PC-3 (cell line): ENCODE measurements at regions not wholly inside any gene's neighbourhood (a gene's known extent, or its start where the extent isn't known, plus 50 kb on each side); places are given as distances from the start of the nearest gene placed in this dataset.

Experiments used
- EZH2 ChIP-seq: fragments of 300-600 bp; sonication (generic); IDR thresholded peaks from one replicate; pipeline ENCODE4 v1.6.1; 2017; ENCODE audit warnings: antibody characterized with exemption, mild to moderate bottlenecking, low read length; ENCODE audit not compliant: unreplicated experiment
- TF ChIP-seq, protein P1 (sequence below): fragments of 300-600 bp; sonication (generic); conservative IDR thresholded peaks from 2 replicates; pipeline ENCODE4 v1.5.1; 2017; ENCODE audit warnings: antibody characterized with exemption, low read depth, mild to moderate bottlenecking, low read length

DNA sequence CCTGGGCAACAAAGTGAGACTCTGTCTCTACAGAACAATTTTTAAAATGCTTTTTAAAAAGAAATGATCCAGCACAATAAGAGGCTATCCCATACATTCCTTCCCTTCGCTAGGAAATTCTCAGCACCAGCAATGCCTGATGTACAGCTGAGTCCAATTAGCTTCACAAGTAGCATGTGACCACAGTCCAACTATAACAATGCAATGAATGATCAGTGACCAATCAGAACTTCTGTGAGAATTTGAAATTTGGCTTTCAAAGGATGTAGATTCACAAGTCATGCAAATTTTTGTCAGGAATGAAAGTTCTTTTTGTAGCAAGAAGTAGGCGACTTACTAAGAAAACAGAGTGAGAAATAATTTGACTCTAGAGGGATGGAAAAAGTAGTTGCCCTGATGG is 278.5 kb upstream of the UGT8 start:
- TF ChIP-seq, protein P1, sequence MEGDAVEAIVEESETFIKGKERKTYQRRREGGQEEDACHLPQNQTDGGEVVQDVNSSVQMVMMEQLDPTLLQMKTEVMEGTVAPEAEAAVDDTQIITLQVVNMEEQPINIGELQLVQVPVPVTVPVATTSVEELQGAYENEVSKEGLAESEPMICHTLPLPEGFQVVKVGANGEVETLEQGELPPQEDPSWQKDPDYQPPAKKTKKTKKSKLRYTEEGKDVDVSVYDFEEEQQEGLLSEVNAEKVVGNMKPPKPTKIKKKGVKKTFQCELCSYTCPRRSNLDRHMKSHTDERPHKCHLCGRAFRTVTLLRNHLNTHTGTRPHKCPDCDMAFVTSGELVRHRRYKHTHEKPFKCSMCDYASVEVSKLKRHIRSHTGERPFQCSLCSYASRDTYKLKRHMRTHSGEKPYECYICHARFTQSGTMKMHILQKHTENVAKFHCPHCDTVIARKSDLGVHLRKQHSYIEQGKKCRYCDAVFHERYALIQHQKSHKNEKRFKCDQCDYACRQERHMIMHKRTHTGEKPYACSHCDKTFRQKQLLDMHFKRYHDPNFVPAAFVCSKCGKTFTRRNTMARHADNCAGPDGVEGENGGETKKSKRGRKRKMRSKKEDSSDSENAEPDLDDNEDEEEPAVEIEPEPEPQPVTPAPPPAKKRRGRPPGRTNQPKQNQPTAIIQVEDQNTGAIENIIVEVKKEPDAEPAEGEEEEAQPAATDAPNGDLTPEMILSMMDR, result no peak
- no peak for TF ChIP-seq EZH2
